CMK (cell line): ENCODE measurements at regions not wholly inside any gene's neighbourhood (a gene's known extent, or its start where the extent isn't known, plus 50 kb on each side); places are given as distances from the start of the nearest gene placed in this dataset.

Experiments used
- DNase-seq: peaks from one replicate; pipeline ENCODE4 v3.0.0-alpha.2; 2010; ENCODE audit warnings: low read depth

DNA sequence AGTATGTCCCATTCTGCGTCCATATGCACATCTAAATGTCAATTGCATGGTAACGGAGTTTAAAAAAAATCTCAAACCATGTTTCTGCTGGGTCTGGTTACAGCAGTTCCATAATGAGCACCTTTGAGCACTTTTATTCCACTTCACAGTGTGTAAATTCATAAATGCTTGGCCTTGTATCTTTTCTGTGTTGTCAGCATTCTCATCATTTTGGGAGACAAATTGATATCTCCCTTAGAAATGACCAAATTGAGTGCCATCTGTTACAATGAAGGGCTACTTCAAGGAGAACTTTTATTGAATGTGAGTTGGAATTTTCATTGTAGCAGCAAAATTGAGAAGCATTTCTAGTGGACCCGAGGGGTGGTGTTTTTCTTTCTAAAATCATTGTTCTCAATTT lies 432.9 kb upstream of the PCDH9 start:
- DNase-seq, result no peak

DNA sequence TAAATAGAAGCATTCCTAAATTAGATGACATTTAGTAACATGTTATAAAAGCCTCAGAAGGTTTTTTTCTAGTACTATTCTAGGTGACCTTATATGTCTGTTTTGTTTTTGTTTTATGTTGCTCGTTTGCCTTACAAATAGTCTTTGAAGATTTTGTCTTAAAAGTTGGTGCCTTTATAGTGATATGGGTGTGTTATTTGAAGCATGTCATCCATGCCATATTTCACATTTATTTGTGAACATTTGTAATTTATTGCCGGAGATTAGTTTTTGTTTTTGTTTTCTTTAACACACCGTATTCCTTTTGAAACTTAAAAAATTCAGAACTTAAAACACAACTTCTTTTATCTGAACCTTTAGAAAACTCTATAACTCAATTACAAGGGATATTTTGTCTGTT lies 422.8 kb upstream of the PCDH9 start:
- DNase-seq, result no peak

DNA sequence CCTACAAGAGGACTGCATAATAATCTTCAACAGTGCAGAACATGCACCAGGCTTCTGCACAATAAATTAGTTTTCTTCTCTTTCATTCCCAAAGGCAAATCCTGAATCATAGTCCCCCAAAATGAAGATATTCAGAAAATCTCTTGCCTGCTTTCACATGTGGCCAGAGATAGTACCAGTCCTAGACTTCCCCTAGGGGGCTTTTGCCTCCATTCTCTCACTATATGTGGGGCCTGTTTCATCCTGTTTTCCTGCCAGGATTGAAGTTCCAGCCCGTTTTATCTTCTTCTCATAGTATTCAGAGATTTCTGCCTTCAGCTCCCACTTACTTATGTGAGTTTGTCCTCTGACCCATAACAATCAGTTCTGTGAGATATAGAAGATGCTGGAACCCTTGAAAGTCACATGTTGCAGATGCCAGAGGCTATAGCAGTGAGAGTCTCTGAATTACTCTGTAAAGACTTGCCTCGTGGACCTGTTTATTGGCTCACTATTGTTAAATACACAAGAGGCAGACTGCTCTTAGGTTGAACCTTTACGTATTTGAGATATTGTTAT lies 421.9 kb upstream of the PCDH9 start:
- no peak for DNase-seq

DNA sequence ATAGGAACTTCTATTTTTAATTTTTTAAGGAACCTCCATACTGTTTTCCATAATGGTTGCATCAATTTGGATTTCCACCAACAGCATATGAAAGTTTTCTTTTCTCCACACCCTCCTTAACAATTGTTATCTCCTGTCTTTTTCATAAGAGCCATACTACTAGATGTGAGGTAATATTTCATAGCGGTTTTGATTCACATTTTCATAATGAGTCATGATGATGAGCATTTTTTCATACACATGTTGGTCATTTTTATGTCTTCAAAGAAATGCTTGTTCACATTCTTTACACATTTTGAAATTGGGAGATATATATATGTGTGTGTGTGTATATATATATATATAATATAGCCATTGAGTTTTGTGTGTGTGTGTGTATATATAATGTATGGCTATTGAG lies 420.3 kb upstream of the PCDH9 start:
- DNase-seq, result no peak

DNA sequence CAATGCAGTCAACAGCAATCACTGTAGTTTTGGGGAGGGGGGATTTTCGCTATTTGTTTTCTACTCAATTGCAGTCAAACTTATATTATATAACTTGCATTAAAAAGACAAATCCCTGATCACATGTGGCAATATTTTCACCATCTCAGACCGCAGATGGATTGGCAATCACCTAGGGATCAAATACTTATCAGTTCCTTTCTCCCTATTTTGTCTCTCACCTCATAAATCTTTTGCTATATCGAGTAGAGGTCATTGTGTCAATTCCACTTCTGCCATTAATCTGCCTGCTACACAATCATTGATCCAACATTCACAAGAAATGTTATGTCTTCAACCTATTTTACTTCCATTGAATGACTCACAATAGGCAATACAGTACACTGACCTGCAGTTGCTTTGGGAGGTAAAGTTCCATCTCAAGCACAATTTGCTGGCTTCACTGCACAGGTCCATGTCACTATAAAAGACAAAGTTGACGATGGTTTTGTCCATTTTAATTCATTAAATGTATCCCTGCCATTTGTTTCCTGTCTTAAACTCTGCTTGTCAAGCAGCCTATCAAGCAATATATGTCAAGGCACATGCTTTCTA lies 415.8 kb upstream of the PCDH9 start:
- no peak for DNase-seq

DNA sequence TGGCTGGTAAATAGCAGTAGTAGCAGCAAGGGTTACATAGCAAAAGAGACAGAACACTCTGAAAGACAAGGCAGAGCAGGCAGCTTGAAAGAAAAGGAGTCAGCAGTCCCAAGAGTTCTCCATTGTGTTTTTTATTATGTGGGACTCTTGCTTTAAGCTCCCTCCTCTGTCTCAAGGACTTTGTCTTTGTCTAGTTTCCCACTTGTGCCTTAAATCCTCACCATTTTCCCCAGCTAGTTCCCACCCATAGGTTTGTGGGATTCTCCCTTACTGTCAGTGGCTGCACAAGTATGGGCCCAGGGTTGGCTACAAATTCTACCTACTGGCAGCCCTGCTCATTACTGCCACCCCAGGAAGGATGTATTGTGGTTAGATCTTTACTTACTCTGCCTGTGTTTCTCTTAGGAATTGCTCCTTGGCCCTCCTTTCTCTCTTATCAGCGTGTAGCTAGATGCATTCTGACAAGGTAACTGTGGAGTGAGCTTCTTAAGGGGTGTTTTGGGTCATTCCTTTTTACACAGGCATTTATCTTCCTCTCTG lies 413.4 kb upstream of the PCDH9 start:
- peak; percentile 14 for DNase-seq

DNA sequence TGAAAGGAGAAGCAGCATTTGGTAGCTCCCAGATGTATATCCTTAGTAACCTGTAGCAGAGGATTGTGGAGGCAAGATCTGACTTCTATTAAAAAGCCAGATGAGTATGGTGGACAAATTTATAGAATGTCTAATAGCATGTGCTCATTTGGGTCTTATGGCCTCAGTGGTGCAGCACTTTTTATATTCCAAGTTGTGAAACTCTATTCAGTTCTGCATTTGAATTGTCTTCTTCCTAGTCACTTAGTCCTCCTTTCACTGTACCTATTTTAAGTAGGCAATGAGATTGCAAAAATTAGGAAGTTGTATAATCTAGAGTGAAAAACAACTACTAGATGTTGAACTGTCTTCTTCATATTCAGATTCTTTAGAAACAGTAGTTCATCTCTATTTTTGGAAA lies 412.5 kb upstream of the PCDH9 start:
- no peak for DNase-seq

DNA sequence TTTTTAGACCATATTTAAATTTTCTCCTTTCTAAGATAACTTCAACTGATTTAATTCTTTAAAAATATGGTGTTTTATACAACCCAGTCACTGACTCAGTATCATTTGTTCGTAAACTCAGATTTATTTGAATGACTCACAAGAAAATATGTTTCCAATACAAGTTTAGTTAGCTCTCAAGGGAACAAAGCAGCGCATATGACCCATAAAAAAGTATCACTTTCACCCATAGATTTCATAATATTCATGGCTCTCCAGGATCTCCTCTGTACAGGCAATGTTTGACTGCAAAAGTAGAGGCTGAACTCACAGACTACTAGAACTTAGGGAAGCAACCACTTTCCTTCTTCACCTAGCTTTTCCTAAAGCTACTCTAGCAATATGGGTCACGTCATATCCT lies 405.6 kb upstream of the PCDH9 start:
- DNase-seq, result no peak

DNA sequence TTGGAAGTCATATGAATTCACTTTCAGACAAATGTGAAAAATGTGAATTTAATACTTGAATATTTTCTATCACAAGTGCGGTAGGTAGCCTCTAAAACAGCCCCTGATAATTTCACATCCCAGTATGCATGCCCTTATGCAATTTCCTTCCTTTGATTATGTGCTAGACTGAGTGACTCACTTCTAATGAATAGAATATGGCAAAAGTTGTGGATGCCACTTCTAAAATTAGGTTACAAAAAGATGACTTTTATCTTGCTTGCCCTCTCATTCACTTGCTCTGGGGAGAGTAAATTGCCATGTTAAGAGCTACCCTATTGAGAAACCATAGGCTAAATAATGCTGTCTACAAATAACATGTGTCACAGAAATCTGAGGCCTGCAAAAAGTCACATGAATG lies 402.5 kb upstream of the PCDH9 start:
- DNase-seq, result no peak

DNA sequence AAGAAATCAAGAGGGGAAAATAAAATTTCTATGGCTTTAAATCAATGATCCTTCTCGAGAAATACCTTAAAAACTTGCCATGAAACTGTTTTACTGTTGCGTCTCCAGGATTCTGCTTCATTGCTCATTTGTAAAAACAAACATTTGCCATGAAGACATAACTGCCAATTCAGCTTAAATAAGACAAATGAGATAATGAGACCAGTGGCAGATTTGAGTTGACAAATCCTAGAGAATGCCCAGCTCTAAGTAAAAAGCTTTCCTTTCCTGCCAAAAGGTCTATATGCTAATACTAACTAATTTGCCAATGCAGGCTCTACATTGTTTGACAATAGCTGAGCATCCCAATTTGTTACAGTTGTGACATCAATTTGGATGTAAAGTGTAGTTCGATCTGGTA lies 400.5 kb upstream of the PCDH9 start:
- no peak for DNase-seq

DNA sequence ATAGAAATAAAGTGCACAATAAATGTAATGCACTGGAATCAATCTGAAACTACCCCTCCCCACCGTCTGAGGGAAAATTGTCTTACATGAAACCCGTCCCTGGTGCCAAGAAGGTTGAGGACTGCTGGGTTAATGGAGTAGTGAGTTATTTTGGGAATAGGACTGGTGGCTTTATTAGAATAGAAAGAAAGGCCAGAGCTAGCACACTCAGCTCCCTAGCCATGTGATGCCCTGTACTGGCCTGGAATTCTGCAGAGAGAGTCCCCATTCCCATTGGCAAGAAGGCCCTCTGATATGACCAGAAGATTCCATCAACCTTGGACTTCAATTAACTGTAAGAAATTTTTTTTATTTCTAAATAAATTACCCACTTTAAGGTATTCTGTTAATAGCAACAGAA lies 393.5 kb upstream of the PCDH9 start:
- DNase-seq, result no peak

DNA sequence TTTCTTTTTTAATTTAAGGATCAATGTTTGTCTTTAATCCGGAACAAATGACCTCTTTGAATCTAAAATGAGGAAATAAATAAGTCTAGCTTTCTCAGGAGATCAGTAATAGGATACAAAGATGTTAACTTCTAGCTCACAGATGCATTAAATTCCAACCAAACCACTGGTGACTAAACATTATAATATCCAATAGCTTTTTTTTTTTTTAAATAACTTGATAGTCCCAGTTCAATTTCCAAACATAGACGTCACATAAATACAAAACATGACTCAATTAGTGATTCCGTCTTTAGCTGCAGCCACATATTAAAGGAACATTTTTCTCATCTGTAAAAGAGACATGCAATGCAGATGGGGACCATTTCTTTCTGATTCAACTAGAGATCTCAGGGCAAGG lies 390.5 kb upstream of the PCDH9 start:
- no peak for DNase-seq

DNA sequence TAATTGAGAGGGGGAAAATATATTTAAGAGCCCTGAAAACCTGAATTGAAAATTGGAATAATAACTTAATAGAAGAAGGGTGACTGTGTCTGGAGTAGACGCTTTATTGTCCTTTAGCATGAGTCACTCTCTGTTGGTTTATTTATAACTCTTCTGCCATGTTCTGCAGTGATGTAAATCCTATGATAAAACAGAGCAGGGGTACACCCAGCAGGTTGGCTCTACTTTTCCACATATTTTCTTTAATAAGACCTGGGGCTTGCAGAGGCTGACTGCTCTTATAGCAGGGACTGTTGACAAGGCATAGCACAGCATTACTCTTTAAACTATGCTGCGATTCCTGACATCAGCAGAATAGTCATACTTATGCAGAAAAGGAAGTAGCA lies 389.9 kb upstream of the PCDH9 start:
- DNase-seq, result no peak

DNA sequence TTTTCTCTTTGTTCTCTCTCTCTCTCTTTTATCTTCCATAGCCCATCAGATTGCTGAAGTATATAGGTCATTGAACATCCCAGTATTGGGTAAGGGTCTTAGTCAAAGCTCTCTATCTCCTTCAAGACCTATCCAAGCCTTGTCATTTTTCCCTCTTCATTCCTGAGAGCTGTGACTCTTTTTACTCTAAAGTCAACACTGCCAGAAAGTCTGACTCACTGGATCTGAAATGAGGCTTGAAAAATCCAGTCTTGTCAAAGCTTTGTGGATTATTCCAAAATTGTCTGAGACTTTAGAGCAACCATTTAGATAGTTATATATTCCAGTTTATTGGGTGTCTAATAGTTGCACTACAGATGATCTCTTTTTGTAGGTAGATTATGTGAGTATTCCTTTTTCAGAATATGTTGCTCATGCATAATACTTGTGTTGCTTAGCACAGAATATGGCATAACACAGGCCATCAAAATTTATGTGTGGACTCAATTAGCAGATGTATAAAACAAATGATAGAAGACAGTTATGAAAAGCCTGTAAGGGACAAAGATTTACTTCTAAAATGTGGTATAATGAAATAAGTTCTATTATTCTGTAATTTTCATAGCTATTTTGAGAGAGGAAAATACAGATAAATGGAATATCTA lies 389.3 kb upstream of the PCDH9 start:
- DNase-seq, result no peak

DNA sequence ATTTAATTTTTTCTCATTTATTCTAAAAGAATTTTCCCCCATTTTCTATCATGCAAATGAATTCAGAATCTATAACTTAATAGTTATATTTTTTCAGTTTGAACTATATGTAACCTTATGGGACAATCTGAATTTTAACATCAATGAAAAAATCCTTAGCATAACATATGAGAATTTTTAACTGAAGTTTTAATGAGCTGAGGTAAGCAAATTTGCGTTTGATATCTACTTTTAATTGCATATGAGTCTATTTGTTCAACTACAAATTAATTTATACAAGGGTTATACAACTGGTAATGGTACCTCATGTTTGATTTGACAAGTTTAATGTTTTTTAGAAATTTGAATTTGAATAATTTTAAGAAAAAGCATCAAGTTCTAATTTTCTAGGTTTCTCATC lies 384.4 kb upstream of the PCDH9 start:
- DNase-seq, result no peak

DNA sequence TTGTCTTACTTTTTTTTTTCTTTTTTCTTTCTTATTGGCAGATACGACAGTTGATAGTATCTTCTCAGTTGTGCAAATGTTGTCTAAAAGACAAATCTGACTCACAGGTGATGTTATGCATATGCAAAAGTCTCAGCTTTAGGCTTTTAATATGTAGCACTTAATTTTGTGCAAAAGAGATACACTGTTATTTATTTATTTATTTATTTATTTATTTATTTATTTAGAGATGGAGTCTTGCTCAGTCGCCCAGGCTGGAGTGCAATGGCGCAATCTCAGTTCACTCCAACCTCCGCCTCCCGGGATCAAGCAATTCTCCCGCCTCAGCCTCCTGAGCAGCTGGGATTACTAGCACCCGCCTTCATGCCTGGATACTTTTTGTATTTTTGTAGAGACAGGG lies 383.9 kb upstream of the PCDH9 start:
- DNase-seq, result no peak

DNA sequence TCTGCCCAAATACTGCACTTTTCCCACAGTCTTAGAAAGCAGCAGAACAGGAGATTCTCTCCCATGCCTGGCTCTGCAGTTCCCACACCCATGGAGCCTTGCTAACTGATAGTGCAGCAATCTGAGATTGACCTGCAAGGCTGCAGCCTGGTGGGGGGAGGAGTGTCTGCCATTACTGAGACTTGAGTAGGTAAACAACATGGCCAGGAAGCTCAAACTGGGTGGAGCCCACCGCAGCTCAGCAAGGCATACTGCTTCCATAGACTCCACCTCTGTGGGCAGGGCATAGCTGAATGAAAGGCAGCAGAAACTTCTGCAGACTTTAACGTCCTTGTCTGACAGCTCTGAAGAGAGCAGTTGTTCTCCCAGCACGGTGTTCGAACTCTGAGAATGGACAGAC lies 358.5 kb upstream of the PCDH9 start:
- DNase-seq, result no peak

DNA sequence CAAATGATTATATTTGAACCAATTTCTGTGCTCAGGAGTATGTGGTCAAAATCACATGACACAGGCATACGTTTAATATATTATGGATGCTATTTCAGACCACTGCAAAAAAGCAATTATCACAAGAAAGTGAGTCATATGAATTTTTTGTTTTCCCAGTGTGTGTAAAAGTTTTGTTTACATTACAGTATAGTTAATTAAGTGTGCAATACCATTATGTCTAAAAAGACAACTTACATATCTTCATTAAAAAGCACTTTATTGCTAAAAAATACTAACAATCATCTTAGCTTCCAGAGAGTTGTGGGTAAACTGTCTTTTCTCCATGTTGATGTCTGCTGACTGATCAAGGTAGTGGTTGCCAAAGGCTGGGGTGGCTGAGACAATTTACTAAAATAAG lies 347.2 kb upstream of the PCDH9 start:
- no peak for DNase-seq

DNA sequence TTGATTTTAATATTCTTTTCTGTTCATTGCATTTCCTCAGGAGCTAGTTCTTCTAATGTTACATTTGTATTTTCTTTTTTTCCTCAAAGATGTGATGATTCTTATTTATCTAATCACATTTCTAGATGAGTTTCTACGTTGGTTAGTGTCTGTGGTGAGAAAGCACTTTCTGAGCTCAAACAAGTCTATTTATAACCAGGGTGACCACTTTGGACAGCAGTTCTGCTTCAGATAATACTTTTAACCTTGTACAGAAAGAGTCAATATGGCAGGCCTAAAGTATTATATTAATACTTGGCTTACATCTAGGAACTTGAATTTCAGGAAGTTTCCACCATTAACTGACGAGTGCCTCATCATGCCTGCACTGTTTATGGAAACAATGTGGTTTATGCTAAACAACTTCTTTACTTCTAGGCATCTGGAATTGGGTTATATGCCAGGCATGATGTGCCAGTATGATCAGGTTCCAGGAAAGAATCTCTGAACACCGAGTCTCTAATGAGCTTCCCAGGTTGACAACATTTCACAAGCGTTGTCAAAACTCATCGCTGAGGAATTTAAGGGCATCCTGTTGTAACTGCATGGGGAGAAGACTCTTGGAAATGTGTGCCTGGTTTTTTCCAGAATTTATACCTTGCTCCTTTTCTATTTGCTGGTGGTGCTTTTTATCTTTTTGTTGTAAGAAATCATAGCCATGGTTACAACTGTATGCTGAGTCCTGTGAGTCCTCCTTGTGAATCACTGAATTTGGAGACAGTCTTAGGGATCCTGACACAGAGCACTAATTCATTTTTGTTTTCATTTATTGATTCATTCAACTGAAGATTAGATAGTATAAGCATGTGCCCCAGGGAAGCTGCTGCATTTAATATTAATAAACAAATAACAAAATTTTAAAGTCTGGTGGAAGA lies 344.4 kb upstream of the PCDH9 start:
- no peak for DNase-seq

DNA sequence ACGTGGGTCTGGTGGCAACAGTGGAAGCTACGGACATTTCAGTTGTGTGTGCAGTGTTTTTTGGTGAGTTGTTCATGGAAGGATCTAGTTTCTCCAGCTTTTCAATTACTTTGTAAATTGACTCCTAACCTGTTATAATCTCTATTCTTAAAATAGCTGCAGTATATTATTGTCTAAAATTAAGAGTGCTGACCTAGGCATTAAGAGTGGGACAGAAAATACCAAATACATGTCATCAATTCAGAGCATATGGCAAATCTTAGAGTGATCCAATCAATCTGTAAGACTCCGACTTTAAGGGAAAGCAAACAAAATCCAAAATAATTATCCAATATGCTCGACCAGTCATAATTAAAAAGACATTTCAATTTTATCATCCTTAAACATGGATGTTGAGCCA lies 338.1 kb upstream of the PCDH9 start:
- no peak for DNase-seq

DNA sequence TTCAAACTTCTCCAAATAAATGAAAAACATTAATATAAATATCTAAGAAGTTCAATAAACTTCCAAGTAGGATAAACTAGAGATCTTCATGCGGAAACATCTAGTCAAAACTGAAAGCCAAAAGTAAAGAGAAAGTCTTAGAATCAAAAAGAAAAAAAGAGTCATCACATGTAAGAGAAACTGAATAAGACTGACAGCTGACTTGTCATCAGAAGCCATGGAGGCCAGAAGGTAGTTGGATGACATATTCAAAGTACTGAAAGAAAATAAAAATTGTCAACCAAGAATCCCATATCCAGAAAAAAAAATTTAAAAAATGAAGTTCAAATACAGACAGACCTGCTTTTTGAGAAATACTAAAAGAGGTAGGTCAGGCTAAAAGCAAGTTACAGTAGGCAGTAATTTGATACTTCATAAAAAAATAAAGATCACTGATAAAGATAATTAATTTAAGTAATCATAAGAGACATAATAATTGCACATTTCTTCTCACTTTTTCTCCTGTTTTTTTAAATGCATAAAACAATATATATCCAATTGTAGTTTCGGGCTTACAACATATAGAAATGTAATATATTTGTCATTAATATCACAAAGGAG lies 327.6 kb upstream of the PCDH9 start:
- no peak for DNase-seq

DNA sequence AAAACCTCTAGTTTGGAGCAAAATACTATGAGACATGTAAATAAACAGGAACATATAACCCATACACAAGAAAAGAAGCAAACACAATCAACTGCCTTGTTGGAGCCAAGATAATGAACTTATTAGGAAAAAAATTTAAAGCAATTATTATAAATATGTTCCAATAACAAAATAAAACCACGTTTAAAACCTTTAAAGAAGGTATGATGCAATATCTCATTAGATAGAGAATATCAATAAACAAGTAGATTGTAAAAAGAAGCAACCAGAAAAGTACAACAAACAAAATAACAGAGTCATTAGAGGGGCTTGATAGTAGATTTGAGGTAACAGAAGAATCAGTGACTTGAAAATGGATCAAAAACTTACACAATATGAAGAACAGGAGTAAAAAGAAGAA lies 327.0 kb upstream of the PCDH9 start:
- no peak for DNase-seq
